Panc1 (cell line): ENCODE measurements at regions not wholly inside any gene's neighbourhood (a gene's known extent, or its start where the extent isn't known, plus 50 kb on each side); places are given as distances from the start of the nearest gene placed in this dataset.
A peak's percentile ranks its signal among the peaks of the same experiment; 100 is the strongest.

Experiments
- ATAC-seq: fragments of 200-7000 bp; cut with Tn5 transposase; 2 replicates; pipeline ENCODE4 v1.9.1; 2020; ENCODE audit warnings: mild to moderate bottlenecking, moderate library complexity
- BruUV-seq: library from RNA; stranded (reverse); fragments of 400-500 nt; replicated peaks from 2 replicates; lab custom pipeline; 2021; lab: Mats Ljungman, UMichigan
- CTCF ChIA-PET: fragments of 300-600 bp; sonication (Branson Sonifier 250); formaldehyde crosslinking; loops from one replicate; lab custom pipeline; 2022; ENCODE audit warnings: antibody characterized with exemption; lab: Charles Lee
- POLR2A ChIA-PET: fragments of 300-600 bp; sonication (Branson Sonifier 250); formaldehyde crosslinking; loops from one replicate; lab custom pipeline; 2022; ENCODE audit warnings: antibody characterized with exemption; lab: Charles Lee
- DNase-seq: peaks from one replicate; pipeline ENCODE4 v3.0.0-alpha.2; 2010; ENCODE audit warnings: low read depth, low spot score
- H3K27ac ChIP-seq: 2 replicates; pipeline ENCODE4 v1.5.1; 2011; ENCODE audit warnings: mild to moderate bottlenecking, low read length, inconsistent platforms
- H3K27me3 ChIP-seq: fragments of 200-500 bp; sonication (Bioruptor generic); 2 replicates; pipeline ENCODE4 v1.6.0; 2014; ENCODE audit warnings: low read length, inconsistent platforms; ENCODE audit not compliant: control insufficient read depth, insufficient read depth
- H3K36me3 ChIP-seq: fragments of 200-500 bp; sonication (Bioruptor generic); 2 replicates; pipeline ENCODE4 v1.5.1; 2014; ENCODE audit warnings: inconsistent platforms, mild to moderate bottlenecking, low read length, moderate library complexity; ENCODE audit not compliant: control insufficient read depth, insufficient read depth
- H3K4me1 ChIP-seq: 2 replicates; pipeline ENCODE4 v1.5.1; 2011; ENCODE audit warnings: inconsistent platforms, mild to moderate bottlenecking, low read length, moderate library complexity; ENCODE audit not compliant: control insufficient read depth, insufficient read depth
- H3K4me3 ChIP-seq, 2 experiments: 2 replicates each; pipeline ENCODE4 v1.5.1; 2011 to 2012; ENCODE audit warnings: low read depth in 2 of 2, low read length in 2 of 2, mild to moderate bottlenecking in 2 of 2, inconsistent platforms in 1 of 2, moderate library complexity in 1 of 2
- H3K9me3 ChIP-seq: fragments of 200-500 bp; sonication (Bioruptor generic); 2 replicates; pipeline ENCODE4 v1.5.1; 2014; ENCODE audit warnings: low read depth, mild to moderate bottlenecking, inconsistent platforms, low read length, moderate library complexity; ENCODE audit not compliant: control insufficient read depth, insufficient read depth
- POLR2AphosphoS5 ChIP-seq: IDR thresholded peaks from 2 replicates; pipeline ENCODE4 v1.6.1; 2012; ENCODE audit warnings: mild to moderate bottlenecking, low read depth, low read length, moderate library complexity
- TCF7L2 ChIP-seq: IDR thresholded peaks from 2 replicates; pipeline ENCODE4 v1.6.1; 2011; ENCODE audit warnings: mild to moderate bottlenecking, low read depth, low read length, inconsistent platforms
- in situ Hi-C: cut with HindIII; loops from 2 replicates; pipeline ENCODE4 v1.10.0; 2016; ENCODE audit warnings: low sequenced_read_pairs, low pct_unique_long_range_greater_than_20kb
- intact Hi-C: fragments of 100-400 bp; cut with micrococcal nuclease; formaldehyde crosslinking; loops from one replicate; pipeline ENCODE4 v1.10.0; 2022; ENCODE audit not compliant: unreplicated experiment
- TF ChIP-seq, protein P1 (sequence below): fragments of 450-650 bp; IDR thresholded peaks from 2 replicates; pipeline ENCODE4 v1.5.1; 2017; ENCODE audit warnings: mild to moderate bottlenecking
- TF ChIP-seq, protein P2 (sequence below), 2 experiments: IDR thresholded peaks; 2 replicates each; pipeline ENCODE4 v1.6.1; 2011 to 2012; ENCODE audit warnings: low read depth in 2 of 2, control low read depth in 1 of 2, low read length in 1 of 2, mild to moderate bottlenecking in 1 of 2, moderate library complexity in 1 of 2; ENCODE audit not compliant: insufficient read depth in 1 of 2

DNA sequence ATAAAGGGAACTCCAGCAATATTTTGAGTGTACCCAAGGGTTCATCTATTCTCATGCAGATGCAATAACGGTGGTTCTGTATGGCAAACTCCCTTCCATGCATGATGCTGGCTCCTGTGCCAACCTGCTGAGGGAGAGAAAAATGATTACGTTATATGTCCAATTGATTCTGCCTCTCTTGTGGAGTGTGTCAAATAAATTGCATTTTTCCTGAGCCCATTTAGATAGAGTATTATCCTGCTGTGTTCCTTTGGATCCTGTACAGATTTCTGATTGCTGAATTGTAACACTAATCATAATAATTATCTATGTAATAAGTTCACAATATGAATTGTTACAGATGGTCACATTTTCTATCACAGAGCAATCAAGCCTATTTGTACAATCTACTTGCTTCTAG, 821.7 kb downstream of the C4orf33 start:
- CTCF ChIA-PET, result no interaction called here
- no TSS peak for BruUV-seq
- no peaks in the 10 kb centered on the region for H3K4me1 ChIP-seq
- TF ChIP-seq, protein P1, sequence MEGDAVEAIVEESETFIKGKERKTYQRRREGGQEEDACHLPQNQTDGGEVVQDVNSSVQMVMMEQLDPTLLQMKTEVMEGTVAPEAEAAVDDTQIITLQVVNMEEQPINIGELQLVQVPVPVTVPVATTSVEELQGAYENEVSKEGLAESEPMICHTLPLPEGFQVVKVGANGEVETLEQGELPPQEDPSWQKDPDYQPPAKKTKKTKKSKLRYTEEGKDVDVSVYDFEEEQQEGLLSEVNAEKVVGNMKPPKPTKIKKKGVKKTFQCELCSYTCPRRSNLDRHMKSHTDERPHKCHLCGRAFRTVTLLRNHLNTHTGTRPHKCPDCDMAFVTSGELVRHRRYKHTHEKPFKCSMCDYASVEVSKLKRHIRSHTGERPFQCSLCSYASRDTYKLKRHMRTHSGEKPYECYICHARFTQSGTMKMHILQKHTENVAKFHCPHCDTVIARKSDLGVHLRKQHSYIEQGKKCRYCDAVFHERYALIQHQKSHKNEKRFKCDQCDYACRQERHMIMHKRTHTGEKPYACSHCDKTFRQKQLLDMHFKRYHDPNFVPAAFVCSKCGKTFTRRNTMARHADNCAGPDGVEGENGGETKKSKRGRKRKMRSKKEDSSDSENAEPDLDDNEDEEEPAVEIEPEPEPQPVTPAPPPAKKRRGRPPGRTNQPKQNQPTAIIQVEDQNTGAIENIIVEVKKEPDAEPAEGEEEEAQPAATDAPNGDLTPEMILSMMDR, result no peak
- no peak for TF ChIP-seq TCF7L2
- intact Hi-C loops (no loop called here), in situ Hi-C loops (no loop called here)
- DNase-seq, result no peak
- no peak overlapping the region for H3K27ac ChIP-seq
- H3K27me3 ChIP-seq, result no peaks in the 10 kb centered on the region
- POLR2A ChIA-PET, result no interaction called here
- ATAC-seq, result no peak
- H3K36me3 ChIP-seq, result no peaks in the 10 kb centered on the region
- no peaks in the 10 kb centered on the region for H3K9me3 ChIP-seq
- no peak overlapping the region for H3K4me3 ChIP-seq

DNA sequence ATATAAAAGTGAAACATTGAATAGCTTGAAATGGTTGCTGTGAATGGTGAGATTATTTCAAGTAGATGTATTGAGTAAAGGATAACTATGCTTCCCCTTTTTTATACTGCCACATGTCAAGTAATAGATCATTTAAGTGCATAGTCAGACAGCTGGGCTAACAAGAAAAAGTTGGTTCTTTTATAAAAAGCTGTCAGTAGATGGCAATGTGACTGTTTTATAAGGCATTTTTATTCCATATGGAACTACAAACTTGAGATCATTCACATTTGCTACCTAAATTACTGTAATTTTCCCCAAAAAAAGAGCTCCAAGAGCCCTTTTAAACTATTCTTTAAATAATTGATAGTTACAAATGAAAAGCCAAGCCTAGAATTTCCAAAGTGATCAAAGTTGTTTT, 831.0 kb downstream of the C4orf33 start:
- TF ChIP-seq POLR2AphosphoS5 (no peak), TCF7L2 (no peak)
- Histone ChIP-seq H3K27me3 (no peaks in the 10 kb centered on the region), H3K36me3 (no peaks in the 10 kb centered on the region), H3K27ac (no peak overlapping the region), H3K4me1 (no peaks in the 10 kb centered on the region), H3K4me3 (no peak overlapping the region), H3K9me3 (no peaks in the 10 kb centered on the region)
- DNase-seq, result no peak
- BruUV-seq, result no TSS peak
- in situ Hi-C loops, result no loop called here
- ChIA-PET POLR2A (no interaction called here), CTCF (no interaction called here)
- no peak for ATAC-seq
- intact Hi-C loops, result no loop called here

DNA sequence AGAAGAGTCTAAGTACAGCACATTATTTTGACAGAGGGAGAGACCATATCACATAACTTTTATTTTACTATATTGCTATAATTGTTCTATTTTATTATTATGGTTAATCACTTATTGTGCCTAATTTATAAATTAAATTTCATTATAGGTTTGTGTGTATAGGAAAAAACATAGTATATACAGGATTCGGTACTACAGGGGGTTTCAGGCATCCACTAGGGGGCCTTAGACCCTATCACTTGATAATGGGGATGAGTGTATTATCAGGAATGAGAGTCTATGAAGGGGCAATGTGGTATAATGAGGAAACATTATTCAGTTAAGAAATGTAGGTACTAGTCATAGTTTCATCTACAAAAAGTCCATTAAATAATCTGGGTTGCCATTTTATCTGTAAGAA, 833.1 kb downstream of the C4orf33 start:
- no peaks in the 10 kb centered on the region for H3K36me3 ChIP-seq
- intact Hi-C loops, result no loop called here
- H3K27ac ChIP-seq, result no peak overlapping the region
- ChIA-PET CTCF (no interaction called here), POLR2A (no interaction called here)
- no peak for ATAC-seq
- no peaks in the 10 kb centered on the region for H3K4me1 ChIP-seq
- in situ Hi-C loops, result no loop called here
- no peaks in the 10 kb centered on the region for H3K9me3 ChIP-seq
- TF ChIP-seq, protein P1, result peak; percentile 8; the same call in 1 of the 2 replicates
- no peak for TF ChIP-seq TCF7L2
- TF ChIP-seq, protein P2, sequence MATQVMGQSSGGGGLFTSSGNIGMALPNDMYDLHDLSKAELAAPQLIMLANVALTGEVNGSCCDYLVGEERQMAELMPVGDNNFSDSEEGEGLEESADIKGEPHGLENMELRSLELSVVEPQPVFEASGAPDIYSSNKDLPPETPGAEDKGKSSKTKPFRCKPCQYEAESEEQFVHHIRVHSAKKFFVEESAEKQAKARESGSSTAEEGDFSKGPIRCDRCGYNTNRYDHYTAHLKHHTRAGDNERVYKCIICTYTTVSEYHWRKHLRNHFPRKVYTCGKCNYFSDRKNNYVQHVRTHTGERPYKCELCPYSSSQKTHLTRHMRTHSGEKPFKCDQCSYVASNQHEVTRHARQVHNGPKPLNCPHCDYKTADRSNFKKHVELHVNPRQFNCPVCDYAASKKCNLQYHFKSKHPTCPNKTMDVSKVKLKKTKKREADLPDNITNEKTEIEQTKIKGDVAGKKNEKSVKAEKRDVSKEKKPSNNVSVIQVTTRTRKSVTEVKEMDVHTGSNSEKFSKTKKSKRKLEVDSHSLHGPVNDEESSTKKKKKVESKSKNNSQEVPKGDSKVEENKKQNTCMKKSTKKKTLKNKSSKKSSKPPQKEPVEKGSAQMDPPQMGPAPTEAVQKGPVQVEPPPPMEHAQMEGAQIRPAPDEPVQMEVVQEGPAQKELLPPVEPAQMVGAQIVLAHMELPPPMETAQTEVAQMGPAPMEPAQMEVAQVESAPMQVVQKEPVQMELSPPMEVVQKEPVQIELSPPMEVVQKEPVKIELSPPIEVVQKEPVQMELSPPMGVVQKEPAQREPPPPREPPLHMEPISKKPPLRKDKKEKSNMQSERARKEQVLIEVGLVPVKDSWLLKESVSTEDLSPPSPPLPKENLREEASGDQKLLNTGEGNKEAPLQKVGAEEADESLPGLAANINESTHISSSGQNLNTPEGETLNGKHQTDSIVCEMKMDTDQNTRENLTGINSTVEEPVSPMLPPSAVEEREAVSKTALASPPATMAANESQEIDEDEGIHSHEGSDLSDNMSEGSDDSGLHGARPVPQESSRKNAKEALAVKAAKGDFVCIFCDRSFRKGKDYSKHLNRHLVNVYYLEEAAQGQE (IDR thresholded peaks at IDR 0.05; ENCODE audit: insufficient read depth in 1 of 2, low read depth in 2 of 2, low read length in 1 of 2), result no peak
- DNase-seq, result no peak
- H3K27me3 ChIP-seq, result no peaks in the 10 kb centered on the region
- no peak overlapping the region for H3K4me3 ChIP-seq
- no TSS peak for BruUV-seq
